Tibial artery (tissue), 4 donors: ENCODE measurements at regions not wholly inside any gene's neighbourhood (a gene's known extent, or its start where the extent isn't known, plus 50 kb on each side); places are given as distances from the start of the nearest gene placed in this dataset.
"Not testable (repeated sequence)": the region's sequence is repeated elsewhere in the genome, so short reads cannot be mapped to it uniquely, and the experiment has no call there.

Source experiments
- DNase-seq, 2 donors: peaks; one replicate each; pipeline ENCODE4 v3.0.0-alpha.2; 2019
- H3K27ac ChIP-seq, 2 donors: fragments of 200-600 bp; sonication (generic) in 1 of 2; 1 replicate in 1 of 2; 2 replicates in 1 of 2; pipeline ENCODE4 v1.5.1; 2018 to 2019; ENCODE audit warnings: mild to moderate bottlenecking in 1 of 2
- H3K27me3 ChIP-seq, 2 donors: fragments of 200-600 bp; sonication (generic) in 1 of 2; one replicate each; pipeline versions ENCODE4 v1.5.1 to v1.6.0; 2016 to 2019
- H3K36me3 ChIP-seq, 3 donors: fragments of 200-600 bp; sonication (generic) in 2 of 3; one replicate each; pipeline ENCODE4 v1.5.1; 2016 to 2019; ENCODE audit warnings: mild to moderate bottlenecking in 2 of 3
- H3K4me1 ChIP-seq, 4 donors: fragments of 200-600 bp; sonication (generic) in 2 of 4; 1 replicate in 3 of 4; 2 replicates in 1 of 4; pipeline ENCODE4 v1.5.1; 2016 to 2019
- H3K4me3 ChIP-seq, 2 donors: fragments of 200-600 bp; sonication (generic) in 1 of 2; 1 replicate in 1 of 2; 2 replicates in 1 of 2; pipeline ENCODE4 v1.5.1; 2018 to 2019; ENCODE audit warnings: mild to moderate bottlenecking in 2 of 2
- H3K9me3 ChIP-seq, 3 donors: fragments of 200-600 bp; sonication (generic) in 1 of 3; one replicate each; pipeline ENCODE4 v1.5.1; 2016 to 2019
- CTCF ChIP-seq, 2 experiments: fragments of 200-600 bp in 1 of 2; fragments of 450-650 bp in 1 of 2; IDR thresholded peaks; one replicate each; pipeline ENCODE4 v1.5.1; 2017 to 2019; ENCODE audit warnings: antibody characterized with exemption in 2 of 2, mild to moderate bottlenecking in 1 of 2, moderate library complexity in 1 of 2
- intact Hi-C: fragments of 100-400 bp; cut with DNase I; formaldehyde crosslinking; loops from one replicate; pipeline ENCODE4 v1.15.0; 2023; ENCODE audit warnings: low total_unique reads

GRCh38 chr1:147388969-147389368 is 146.5 kb downstream of the CHD1L start:
- Histone ChIP-seq H3K4me1 (no peaks in the 10 kb centered on the region), H3K27ac (no peak overlapping the region), H3K36me3 (no peaks in the 10 kb centered on the region), H3K27me3 (peaks cover 0 to 3% of the 10 kb centered on the region in 2 donors), H3K9me3 (no peaks in the 10 kb centered on the region), H3K4me3 (no peak overlapping the region)
- no peak for DNase-seq
- TF ChIP-seq CTCF (IDR thresholded peaks at IDR 0.05) = no peak
- intact Hi-C loops = no loop called here

- peak; percentile 67 to 68 for TF ChIP-seq CTCF (IDR thresholded peaks at IDR 0.05)
- H3K27me3 ChIP-seq = peaks cover 0 to 3% of the 10 kb centered on the region in 2 donors
- no peak overlapping the region for H3K4me3 ChIP-seq
- no peaks in the 10 kb centered on the region for H3K4me1 ChIP-seq
- H3K9me3 ChIP-seq = no peaks in the 10 kb centered on the region
- no peak for DNase-seq
- H3K27ac ChIP-seq = no peak overlapping the region
- intact Hi-C loops = no loop called here
- no peaks in the 10 kb centered on the region for H3K36me3 ChIP-seq
These were observed 147.2 kb downstream of the CHD1L start for GRCh38 chr1:147389532-147390184.

GRCh38 chr1:147390185-147390542 is 147.7 kb downstream of the CHD1L start:
- peaks cover 0 to 3% of the 10 kb centered on the region in 2 donors for H3K27me3 ChIP-seq
- no peak for DNase-seq
- H3K36me3 ChIP-seq = no peaks in the 10 kb centered on the region
- no peak overlapping the region for H3K4me3 ChIP-seq
- no peaks in the 10 kb centered on the region for H3K4me1 ChIP-seq
- no peaks in the 10 kb centered on the region for H3K9me3 ChIP-seq
- H3K27ac ChIP-seq = no peak overlapping the region
- no peak for TF ChIP-seq CTCF (IDR thresholded peaks at IDR 0.05)
- intact Hi-C loops = no loop called here

GRCh38 chr1:147391114-147391513 is 148.6 kb downstream of the CHD1L start:
- intact Hi-C loops = no loop called here

GRCh38 chr1:147402326-147403045 is 138.8 kb upstream of the BCL9 start:
- DNase-seq, H3K4me3 ChIP-seq, H3K36me3 ChIP-seq, H3K27me3 ChIP-seq, H3K9me3 ChIP-seq, H3K27ac ChIP-seq, H3K4me1 ChIP-seq, intact Hi-C loops: not testable (repeated sequence)

More at GRCh38 chr1:147391114-147391513, 148.6 kb downstream of the CHD1L start:
- no peak for DNase-seq
- Histone ChIP-seq H3K36me3 (no peaks in the 10 kb centered on the region), H3K4me1 (no peaks in the 10 kb centered on the region), H3K27me3 (peaks cover 0 to 3% of the 10 kb centered on the region in 2 donors), H3K4me3 (no peak overlapping the region), H3K27ac (no peak overlapping the region), H3K9me3 (no peaks in the 10 kb centered on the region)
- TF ChIP-seq CTCF (IDR thresholded peaks at IDR 0.05) = no peak

- H3K27me3 ChIP-seq, H3K9me3 ChIP-seq, H3K4me3 ChIP-seq, H3K27ac ChIP-seq, DNase-seq, H3K4me1 ChIP-seq, intact Hi-C loops, H3K36me3 ChIP-seq: not testable (repeated sequence)
These were observed 137.0 kb upstream of the BCL9 start for GRCh38 chr1:147404344-147404743.
